Spinal cord (tissue), 9 donors: ENCODE measurements at regions not wholly inside any gene's neighbourhood (a gene's known extent, or its start where the extent isn't known, plus 50 kb on each side); places are given as distances from the start of the nearest gene placed in this dataset.
"Not testable (repeated sequence)": the region's sequence is repeated elsewhere in the genome, so short reads cannot be mapped to it uniquely, and the experiment has no call there.

Experiments
- DNase-seq, 6 donors: peaks; one replicate each; pipeline versions ENCODE4 v3.0.0 to v3.0.0-alpha.2; 2013 to 2015; ENCODE audit warnings: low spot score in 6 of 6, low read depth in 4 of 6
- H3K27ac ChIP-seq: one replicate; pipeline ENCODE4 v1.5.1; 2013; ENCODE audit warnings: low read depth, low read length, control low read depth
- H3K27me3 ChIP-seq: one replicate; pipeline ENCODE4 v1.6.1; 2013; ENCODE audit warnings: low read length; ENCODE audit not compliant: control insufficient read depth, insufficient read depth
- H3K36me3 ChIP-seq: one replicate; pipeline ENCODE4 v1.6.1; 2013; ENCODE audit warnings: low read length; ENCODE audit not compliant: control insufficient read depth, insufficient read depth
- H3K4me1 ChIP-seq: one replicate; pipeline ENCODE4 v1.6.1; 2013; ENCODE audit warnings: low read length; ENCODE audit not compliant: control insufficient read depth, insufficient read depth
- H3K4me3 ChIP-seq: one replicate; pipeline ENCODE4 v1.5.1; 2013; ENCODE audit warnings: low read depth, low read length, control low read depth
- H3K9me3 ChIP-seq: one replicate; pipeline ENCODE4 v1.6.1; 2013; ENCODE audit warnings: low read length; ENCODE audit not compliant: control insufficient read depth, insufficient read depth
- WGBS: methylation state at CpG from one replicate; pipeline ENCODE4 v1.1.5; 2013; ENCODE audit warnings: missing lambda C conversion rate; ENCODE audit not compliant: insufficient coverage; 5-methylcytosine and 5-hydroxymethylcytosine counted together
- donor health status: healthy.

GRCh38 chr12:40172879-40173278 lies 51.9 kb upstream of the LRRK2 start:
- H3K4me3 ChIP-seq: no peak overlapping the region
- no peaks in the 10 kb centered on the region for H3K9me3 ChIP-seq
- WGBS: no CpG with 5 or more reads among the region's 2 CpGs
- H3K27ac ChIP-seq: no peak overlapping the region
- no peak for DNase-seq
- H3K36me3 ChIP-seq: no peaks in the 10 kb centered on the region
- H3K4me1 ChIP-seq: no peaks in the 10 kb centered on the region
- no peaks in the 10 kb centered on the region for H3K27me3 ChIP-seq

- no peak overlapping the region for H3K4me3 ChIP-seq
- H3K9me3 ChIP-seq: no peaks in the 10 kb centered on the region
- no CpG with 5 or more reads among the region's 1 CpG for WGBS
Measured at GRCh38 chr12:40171501-40171900, 53.3 kb upstream of the LRRK2 start.

GRCh38 chr12:40171066-40171465 lies 53.7 kb upstream of the LRRK2 start:
- WGBS: no CpG with 5 or more reads among the region's 1 CpG
- DNase-seq: no peak

More at GRCh38 chr12:40171501-40171900, 53.3 kb upstream of the LRRK2 start:
- DNase-seq: no peak
- Histone ChIP-seq H3K27ac (no peak overlapping the region), H3K4me1 (no peaks in the 10 kb centered on the region), H3K36me3 (no peaks in the 10 kb centered on the region), H3K27me3 (no peaks in the 10 kb centered on the region)

GRCh38 chr12:40170593-40170992 lies 54.2 kb upstream of the LRRK2 start:
- Histone ChIP-seq H3K27ac (no peak overlapping the region), H3K9me3 (no peaks in the 10 kb centered on the region), H3K4me1 (no peaks in the 10 kb centered on the region), H3K36me3 (no peaks in the 10 kb centered on the region), H3K4me3 (no peak overlapping the region), H3K27me3 (no peaks in the 10 kb centered on the region)
- WGBS: 94% methylated on average over 4 of the region's 5 CpGs
- no peak for DNase-seq

More at GRCh38 chr12:40171066-40171465, 53.7 kb upstream of the LRRK2 start:
- Histone ChIP-seq H3K9me3 (no peaks in the 10 kb centered on the region), H3K36me3 (no peaks in the 10 kb centered on the region), H3K4me3 (no peak overlapping the region), H3K27me3 (no peaks in the 10 kb centered on the region), H3K27ac (no peak overlapping the region), H3K4me1 (no peaks in the 10 kb centered on the region)

- Histone ChIP-seq H3K9me3 (peaks cover 1% of the 10 kb centered on the region), H3K36me3 (no peaks in the 10 kb centered on the region), H3K27me3 (no peaks in the 10 kb centered on the region), H3K27ac (no peak overlapping the region), H3K4me3 (no peak overlapping the region), H3K4me1 (no peaks in the 10 kb centered on the region)
- no peak for DNase-seq
- no CpG with 5 or more reads among the region's 2 CpGs for WGBS
Measured at GRCh38 chr12:40168868-40169267, 55.9 kb upstream of the LRRK2 start.

- H3K9me3 ChIP-seq, H3K4me1 ChIP-seq: not testable (repeated sequence)
- WGBS: 80% methylated on average over 1 of the region's 3 CpGs
Measured at GRCh38 chr12:40168419-40168818, 56.4 kb upstream of the LRRK2 start.

GRCh38 chr12:40168001-40168400 lies 56.8 kb upstream of the LRRK2 start:
- no peaks in the 10 kb centered on the region for H3K27me3 ChIP-seq
- WGBS: no CpG with 5 or more reads among the region's 3 CpGs
- DNase-seq: no peak
- peaks cover 1% of the 10 kb centered on the region for H3K9me3 ChIP-seq
- no peak overlapping the region for H3K27ac ChIP-seq
- H3K4me1 ChIP-seq: no peaks in the 10 kb centered on the region
- H3K36me3 ChIP-seq: no peaks in the 10 kb centered on the region
- H3K4me3 ChIP-seq: no peak overlapping the region

More at GRCh38 chr12:40168419-40168818, 56.4 kb upstream of the LRRK2 start:
- H3K4me3 ChIP-seq, DNase-seq, H3K27me3 ChIP-seq, H3K27ac ChIP-seq, H3K36me3 ChIP-seq: not testable (repeated sequence)

- WGBS: no CpG with 5 or more reads among the region's 2 CpGs
- Histone ChIP-seq H3K36me3 (no peaks in the 10 kb centered on the region), H3K27me3 (no peaks in the 10 kb centered on the region), H3K27ac (no peak overlapping the region), H3K4me1 (no peaks in the 10 kb centered on the region), H3K4me3 (no peak overlapping the region), H3K9me3 (peaks cover 1% of the 10 kb centered on the region)
- DNase-seq: no peak
Measured at GRCh38 chr12:40165179-40165578, 59.3 kb upstream of the SLC2A13 start.

- 80% methylated on average over 1 of the region's 1 CpG for WGBS
- Histone ChIP-seq H3K27ac (no peak overlapping the region), H3K9me3 (peaks cover 1% of the 10 kb centered on the region), H3K27me3 (no peaks in the 10 kb centered on the region), H3K36me3 (no peaks in the 10 kb centered on the region), H3K4me3 (no peak overlapping the region), H3K4me1 (no peaks in the 10 kb centered on the region)
- no peak for DNase-seq
Measured at GRCh38 chr12:40164034-40164433, 58.2 kb upstream of the SLC2A13 start.

- no peaks in the 10 kb centered on the region for H3K36me3 ChIP-seq
- H3K27me3 ChIP-seq: no peaks in the 10 kb centered on the region
- H3K4me1 ChIP-seq: no peaks in the 10 kb centered on the region
- no peak for DNase-seq
- H3K9me3 ChIP-seq: peaks cover 1% of the 10 kb centered on the region
- no peak overlapping the region for H3K4me3 ChIP-seq
- no CpG with 5 or more reads among the region's 1 CpG for WGBS
- H3K27ac ChIP-seq: no peak overlapping the region
Measured at GRCh38 chr12:40162033-40162432, 56.2 kb upstream of the SLC2A13 start.
